ENCODE measurements at regions not wholly inside any gene's neighbourhood (a gene's known extent, or its start where the extent isn't known, plus 50 kb on each side); places are given as distances from the start of the nearest gene placed in this dataset.
"Not testable (repeated sequence)": the region's sequence is repeated elsewhere in the genome, so short reads cannot be mapped to it uniquely, and the experiment has no call there.

DNA sequence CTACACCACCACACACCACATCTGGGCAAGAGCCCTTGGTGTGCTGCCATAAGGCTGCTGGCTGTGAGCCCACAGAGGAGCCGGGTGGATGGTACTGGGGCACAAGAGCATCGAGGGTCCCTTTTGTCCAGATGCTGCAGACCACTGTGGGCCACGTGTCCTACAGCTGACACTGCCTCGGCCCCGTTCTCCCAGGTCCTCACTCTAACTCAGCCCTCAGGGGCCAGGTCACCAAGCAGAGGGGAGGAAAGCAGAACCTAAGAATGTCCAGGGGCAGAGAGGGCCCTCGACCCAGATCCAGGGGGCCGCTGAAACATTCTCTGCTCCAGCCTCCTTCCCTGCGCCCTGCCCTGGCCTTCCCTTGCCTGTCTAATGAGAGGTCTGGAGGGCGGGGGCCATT, 91.7 kb upstream of the ASB18 start:
- POLR2A ChIA-PET: no interaction called here
- ATAC-seq (no peak; a peak in 1 of 6 replicates), DNase-seq (ENCODE audit: low read depth in 1 of 2, low spot score in 1 of 2) (no peak), FAIRE-seq (no peak)
- H3K4me3 ChIP-seq: no peak overlapping the region
- H3K4me1 ChIP-seq: no peaks in the 10 kb centered on the region
- 66% methylated on average over 9 of the region's 9 CpGs for WGBS (ENCODE audit: missing lambda C conversion rate)
- H3K27ac ChIP-seq: no peak overlapping the region
- TF ChIP-seq KDM5A (IDR thresholded peaks at IDR 0.05) (no peak), RFX5 (IDR thresholded peaks at IDR 0.05) (no peak), GATA3 (IDR thresholded peaks at IDR 0.05; ENCODE audit: borderline replicate concordance) (no peak), KDM1A (IDR thresholded peaks at IDR 0.05; ENCODE audit: low read depth) (no peak), RNF2 (IDR thresholded peaks at IDR 0.05; ENCODE audit: borderline replicate concordance, low read depth) (no peak), ESRRA (IDR thresholded peaks at IDR 0.05; ENCODE audit: borderline replicate concordance, low read length) (no peak), CBX8 (IDR thresholded peaks at IDR 0.05) (no peak), HDAC2 (IDR thresholded peaks at IDR 0.05) (no peak), TFCP2L1 (CRISPR knock-in tag; IDR thresholded peaks at IDR 0.05) (no peak), ZFP36 (IDR thresholded peaks at IDR 0.05; ENCODE audit: borderline replicate concordance, partially characterized antibody) (no peak)
- TF ChIP-seq, protein P1, sequence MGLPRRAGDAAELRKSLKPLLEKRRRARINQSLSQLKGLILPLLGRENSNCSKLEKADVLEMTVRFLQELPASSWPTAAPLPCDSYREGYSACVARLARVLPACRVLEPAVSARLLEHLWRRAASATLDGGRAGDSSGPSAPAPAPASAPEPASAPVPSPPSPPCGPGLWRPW (IDR thresholded peaks at IDR 0.05): no peak
- CTCF ChIA-PET: interaction anchor here (0.9 to 9.5 kb wide), 3 partner anchors 12 to 709 kb away, joined by 4 to 160 read pairs (median 7); partner anchors contain the start of gene ACKR3
- no peak overlapping the region for H3K4me2 ChIP-seq
- H3K9me3 ChIP-seq: no peaks in the 10 kb centered on the region

DNA sequence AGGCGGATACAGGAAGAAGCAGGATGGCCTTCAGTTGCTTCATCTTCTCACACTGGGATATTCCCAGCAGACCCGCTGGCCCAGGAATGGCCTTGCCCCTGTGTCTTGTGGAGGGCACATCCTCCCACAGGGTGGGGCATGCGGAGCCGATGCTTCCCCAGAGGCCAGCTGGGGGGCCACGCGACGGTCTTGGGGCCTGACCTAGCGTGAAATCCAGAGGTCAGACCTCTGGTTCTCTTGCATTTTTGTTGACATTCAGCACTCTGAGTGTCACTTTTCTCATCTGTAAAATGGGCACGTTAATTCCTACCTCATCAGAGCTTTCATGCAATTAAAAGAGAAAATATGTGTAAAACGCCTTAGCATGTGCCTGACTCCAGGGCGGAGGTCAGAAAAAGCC, 92.1 kb upstream of the ASB18 start:
- H3K27ac ChIP-seq; FAIRE-seq; ATAC-seq; H3K4me1 ChIP-seq; POLR2A ChIA-PET; DNase-seq (ENCODE audit: low read depth in 1 of 2, low spot score in 1 of 2); H3K4me3 ChIP-seq; H3K4me2 ChIP-seq; H3K9me3 ChIP-seq: not testable (repeated sequence)
- CTCF ChIA-PET: interaction anchor here (0.9 to 9.5 kb wide), 3 partner anchors 13 to 709 kb away, joined by 4 to 160 read pairs (median 7); partner anchors contain the start of gene ACKR3
- 48% methylated on average over 8 of the region's 11 CpGs for WGBS (ENCODE audit: missing lambda C conversion rate)

DNA sequence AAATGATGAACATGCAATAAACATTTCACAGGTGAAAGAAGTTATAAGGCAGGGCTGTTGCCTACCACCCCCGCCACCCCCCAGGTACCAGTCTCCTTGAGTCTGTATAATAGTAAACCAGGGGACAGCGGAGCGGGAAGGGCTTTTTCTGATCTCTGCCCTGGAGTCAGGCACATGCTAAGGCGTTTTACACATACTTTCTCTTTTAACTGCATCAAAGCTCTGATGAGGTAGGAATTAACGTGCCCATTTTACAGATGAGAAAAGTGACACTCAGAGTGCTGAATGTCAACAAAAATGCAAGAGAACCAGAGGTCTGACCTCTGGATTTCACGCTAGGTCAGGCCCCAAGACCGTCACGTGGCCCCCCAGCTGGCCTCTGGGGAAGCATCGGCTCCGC, 94.3 kb upstream of the ASB18 start:
- not testable (repeated sequence) for FAIRE-seq; DNase-seq (ENCODE audit: low read depth in 1 of 2, low spot score in 1 of 2)

DNA sequence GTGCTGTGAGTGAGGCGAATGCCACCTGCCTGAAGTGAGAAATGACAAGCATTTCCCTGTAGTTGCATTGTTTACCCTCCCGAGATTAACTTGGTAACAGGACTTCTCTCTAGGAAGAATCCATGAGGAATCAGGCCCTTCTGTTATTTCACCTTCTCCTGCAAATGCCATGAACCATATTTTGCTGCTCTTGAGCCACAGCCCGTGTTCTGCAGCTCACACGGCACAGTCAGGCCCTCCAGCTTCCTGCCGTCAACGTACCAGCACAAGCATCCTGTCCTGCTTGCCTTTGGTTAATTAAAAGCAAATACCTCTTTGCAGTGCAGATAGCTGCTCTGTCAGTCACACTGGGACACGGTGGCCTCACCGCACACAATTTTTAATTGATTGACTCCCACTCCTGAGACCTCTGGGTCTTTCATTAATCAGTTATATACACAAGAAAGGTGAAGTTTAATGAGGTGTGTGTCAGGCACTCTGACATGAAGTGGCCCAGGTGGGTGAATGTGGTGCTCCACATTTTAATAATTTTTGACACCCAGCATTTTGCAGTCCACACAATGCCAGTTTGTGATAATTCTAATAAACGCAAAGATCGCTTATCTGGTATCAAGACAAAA, 95.3 kb upstream of the ASB18 start:
- no peak overlapping the region for H3K4me3 ChIP-seq
- no peak overlapping the region for H3K4me2 ChIP-seq
- H3K9me3 ChIP-seq: no peaks in the 10 kb centered on the region
- 61% methylated on average over 10 of the region's 10 CpGs for WGBS (ENCODE audit: missing lambda C conversion rate)
- DNase-seq (ENCODE audit: low read depth in 1 of 2, low spot score in 1 of 2): no peak
- POLR2A ChIA-PET: no interaction called here
- CTCF ChIA-PET: interaction anchor here (1.1 kb wide), 1 partner anchor 667 kb away, joined by 4 read pairs; no protein-coding TSS in a partner anchor
- H3K4me1 ChIP-seq: no peaks in the 10 kb centered on the region
- no peak overlapping the region for H3K27ac ChIP-seq
- TF ChIP-seq POLR2A (IDR thresholded peaks at IDR 0.05; ENCODE audit: low read length) (no peak), RCOR1 (IDR thresholded peaks at IDR 0.05; ENCODE audit: low read depth, low read length) (no peak), RARB (CRISPR knock-in tag; IDR thresholded peaks at IDR 0.05) (no peak), RFX5 (IDR thresholded peaks at IDR 0.05) (no peak), SMC3 (IDR thresholded peaks at IDR 0.05) (no peak), TP53 (CRISPR knock-in tag; IDR thresholded peaks at IDR 0.05) (no peak), CBX8 (IDR thresholded peaks at IDR 0.05) (no peak), MAZ (IDR thresholded peaks at IDR 0.05; ENCODE audit: borderline replicate concordance, low read depth, low read length) (no peak), FOXS1 (CRISPR knock-in tag; IDR thresholded peaks at IDR 0.05) (no peak), FOSL2 (IDR thresholded peaks at IDR 0.05) (no peak), FOSL2 (CRISPR knock-in tag; IDR thresholded peaks at IDR 0.05) (no peak), HOXA7 (CRISPR knock-in tag; IDR thresholded peaks at IDR 0.05) (no peak), ZSCAN20 (CRISPR knock-in tag; IDR thresholded peaks at IDR 0.05) (no peak), ZC3H11A (IDR thresholded peaks at IDR 0.05) (no peak), RNF2 (IDR thresholded peaks at IDR 0.05; ENCODE audit: borderline replicate concordance, low read depth) (no peak)
- TF ChIP-seq, protein P1 (IDR thresholded peaks at IDR 0.05): no peak
- TF ChIP-seq, protein P2, sequence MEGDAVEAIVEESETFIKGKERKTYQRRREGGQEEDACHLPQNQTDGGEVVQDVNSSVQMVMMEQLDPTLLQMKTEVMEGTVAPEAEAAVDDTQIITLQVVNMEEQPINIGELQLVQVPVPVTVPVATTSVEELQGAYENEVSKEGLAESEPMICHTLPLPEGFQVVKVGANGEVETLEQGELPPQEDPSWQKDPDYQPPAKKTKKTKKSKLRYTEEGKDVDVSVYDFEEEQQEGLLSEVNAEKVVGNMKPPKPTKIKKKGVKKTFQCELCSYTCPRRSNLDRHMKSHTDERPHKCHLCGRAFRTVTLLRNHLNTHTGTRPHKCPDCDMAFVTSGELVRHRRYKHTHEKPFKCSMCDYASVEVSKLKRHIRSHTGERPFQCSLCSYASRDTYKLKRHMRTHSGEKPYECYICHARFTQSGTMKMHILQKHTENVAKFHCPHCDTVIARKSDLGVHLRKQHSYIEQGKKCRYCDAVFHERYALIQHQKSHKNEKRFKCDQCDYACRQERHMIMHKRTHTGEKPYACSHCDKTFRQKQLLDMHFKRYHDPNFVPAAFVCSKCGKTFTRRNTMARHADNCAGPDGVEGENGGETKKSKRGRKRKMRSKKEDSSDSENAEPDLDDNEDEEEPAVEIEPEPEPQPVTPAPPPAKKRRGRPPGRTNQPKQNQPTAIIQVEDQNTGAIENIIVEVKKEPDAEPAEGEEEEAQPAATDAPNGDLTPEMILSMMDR (IDR thresholded peaks at IDR 0.05): no peak
- no peak for ATAC-seq
- no peak for FAIRE-seq

More for the DNA sequence above, 94.3 kb upstream of the ASB18 start:
- H3K27ac ChIP-seq, H3K4me3 ChIP-seq, POLR2A ChIA-PET, H3K9me3 ChIP-seq, H3K4me1 ChIP-seq, ATAC-seq, H3K4me2 ChIP-seq, CTCF ChIA-PET: not testable (repeated sequence)
- 64% methylated on average over 7 of the region's 10 CpGs for WGBS (ENCODE audit: missing lambda C conversion rate)
